ENCODE measurements at regions not wholly inside any gene's neighbourhood (a gene's known extent, or its start where the extent isn't known, plus 50 kb on each side); places are given as distances from the start of the nearest gene placed in this dataset.
"Not testable (repeated sequence)": the region's sequence is repeated elsewhere in the genome, so short reads cannot be mapped to it uniquely, and the experiment has no call there.

DNA sequence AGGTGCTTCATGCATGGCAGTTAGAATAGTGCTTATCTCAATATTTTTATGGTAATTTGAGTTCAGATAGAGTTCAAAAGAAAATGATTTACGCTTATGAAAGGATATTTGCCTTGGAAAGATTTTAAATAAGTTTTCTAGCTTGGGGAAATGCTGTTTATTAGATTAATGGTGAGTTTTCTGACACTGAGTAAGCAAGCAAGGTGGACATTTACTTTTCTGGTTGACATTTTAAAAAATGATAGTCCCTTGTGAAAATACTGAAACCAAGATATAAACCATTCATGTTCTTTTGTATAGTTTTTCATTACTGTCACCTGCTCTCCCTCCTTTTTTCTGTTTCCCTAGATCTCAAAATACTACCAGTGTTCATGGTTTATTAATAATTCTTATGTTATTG, 1034.8 kb upstream of the SPRY2 start:
- no peak for DNase-seq (ENCODE audit: low read depth)

DNA sequence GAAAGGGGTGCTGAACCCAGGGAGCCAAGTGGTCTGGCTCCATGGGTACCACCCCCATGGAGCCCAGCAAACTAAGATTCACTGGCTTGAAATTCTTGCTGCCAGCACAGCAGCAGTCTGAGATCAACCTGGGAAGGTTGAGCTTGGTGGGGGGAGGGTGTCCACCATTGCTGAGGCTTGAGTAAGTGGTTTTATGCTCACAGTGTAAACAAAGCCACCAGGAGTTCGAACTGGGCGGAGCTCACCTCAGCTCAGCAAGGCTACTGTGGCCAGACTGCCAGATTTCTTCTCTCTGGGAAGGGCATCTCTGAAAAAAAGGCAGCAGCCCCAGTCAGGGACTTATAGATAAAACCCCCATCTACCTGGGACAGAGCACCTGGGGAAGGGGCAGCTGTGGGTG, 1021.8 kb upstream of the SPRY2 start:
- not testable (repeated sequence) for DNase-seq (ENCODE audit: low read depth)

DNA sequence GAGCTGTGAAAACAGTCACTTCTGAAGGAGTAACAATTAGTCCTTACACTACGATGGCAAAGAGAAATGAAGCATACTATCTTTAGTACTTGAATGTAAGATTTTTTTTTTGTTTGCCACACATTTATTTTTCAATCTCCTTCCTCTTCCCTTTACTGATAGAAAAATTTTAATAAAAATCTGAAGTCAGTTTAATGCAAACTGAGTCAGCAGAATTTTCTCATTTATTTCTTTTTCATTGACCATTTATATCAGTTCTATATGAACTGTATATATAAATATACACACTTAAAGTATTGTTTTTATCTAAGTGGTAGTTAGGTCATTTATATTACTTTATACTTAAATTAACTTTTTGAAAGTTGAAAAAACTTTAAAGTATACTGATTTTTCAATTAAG, 1009.1 kb upstream of the SPRY2 start:
- no peak for DNase-seq (ENCODE audit: low read depth)

- not testable (repeated sequence) for DNase-seq (ENCODE audit: low read depth)
Observed at GRCh38 chr13:81340118-81341069, 999.5 kb upstream of the SPRY2 start.

DNA sequence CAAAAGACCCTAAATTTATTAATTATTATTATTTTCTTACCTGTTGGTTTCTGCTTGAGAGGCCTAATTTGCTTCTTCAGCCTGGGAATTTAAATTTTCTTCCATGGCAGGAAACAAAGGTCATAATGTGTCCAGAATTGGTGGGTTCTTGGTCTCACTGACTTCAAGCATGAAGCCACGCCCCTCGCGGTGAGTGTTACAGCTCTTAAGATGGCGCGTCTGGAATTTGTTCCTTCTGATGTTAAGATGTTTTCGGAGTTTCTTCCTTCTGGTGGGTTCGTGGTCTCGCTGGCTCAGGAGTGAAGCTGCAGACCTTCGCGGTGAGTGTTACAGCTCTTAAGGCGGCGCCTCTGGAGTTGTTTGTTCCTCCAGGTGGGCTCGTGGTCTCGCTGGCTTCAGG, 998.7 kb upstream of the SPRY2 start:
- not testable (repeated sequence) for DNase-seq (ENCODE audit: low read depth)

- DNase-seq (ENCODE audit: low read depth) = no peak
Observed at GRCh38 chr13:81334481-81334880, 993.6 kb upstream of the SPRY2 start.

GRCh38 chr13:81326913-81327312, 986.0 kb upstream of the SPRY2 start:
- DNase-seq (ENCODE audit: low read depth) = no peak

DNA sequence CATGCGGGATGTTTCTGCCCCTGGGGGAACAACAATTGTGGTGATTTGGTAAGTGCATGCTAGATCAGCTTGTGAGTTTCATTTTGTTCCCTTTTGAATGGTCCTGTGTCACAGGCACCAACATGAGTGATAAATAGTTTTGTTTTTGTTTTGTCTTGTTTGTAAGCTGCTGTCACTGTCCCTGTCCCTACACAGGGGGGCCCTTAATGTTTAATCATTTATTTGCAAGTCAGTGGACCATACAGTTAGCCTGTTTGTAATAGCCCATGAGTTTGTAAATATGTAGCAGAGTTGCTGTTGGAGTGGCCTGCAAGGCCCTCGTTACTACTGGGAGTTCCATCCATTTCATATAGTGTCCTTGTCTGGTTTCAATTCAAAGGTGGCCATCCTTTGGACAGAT, 979.6 kb upstream of the SPRY2 start:
- DNase-seq (ENCODE audit: low read depth) = no peak

- DNase-seq (ENCODE audit: low read depth) = no peak
Observed at GRCh38 chr13:81319351-81319750, 978.4 kb upstream of the SPRY2 start.

DNA sequence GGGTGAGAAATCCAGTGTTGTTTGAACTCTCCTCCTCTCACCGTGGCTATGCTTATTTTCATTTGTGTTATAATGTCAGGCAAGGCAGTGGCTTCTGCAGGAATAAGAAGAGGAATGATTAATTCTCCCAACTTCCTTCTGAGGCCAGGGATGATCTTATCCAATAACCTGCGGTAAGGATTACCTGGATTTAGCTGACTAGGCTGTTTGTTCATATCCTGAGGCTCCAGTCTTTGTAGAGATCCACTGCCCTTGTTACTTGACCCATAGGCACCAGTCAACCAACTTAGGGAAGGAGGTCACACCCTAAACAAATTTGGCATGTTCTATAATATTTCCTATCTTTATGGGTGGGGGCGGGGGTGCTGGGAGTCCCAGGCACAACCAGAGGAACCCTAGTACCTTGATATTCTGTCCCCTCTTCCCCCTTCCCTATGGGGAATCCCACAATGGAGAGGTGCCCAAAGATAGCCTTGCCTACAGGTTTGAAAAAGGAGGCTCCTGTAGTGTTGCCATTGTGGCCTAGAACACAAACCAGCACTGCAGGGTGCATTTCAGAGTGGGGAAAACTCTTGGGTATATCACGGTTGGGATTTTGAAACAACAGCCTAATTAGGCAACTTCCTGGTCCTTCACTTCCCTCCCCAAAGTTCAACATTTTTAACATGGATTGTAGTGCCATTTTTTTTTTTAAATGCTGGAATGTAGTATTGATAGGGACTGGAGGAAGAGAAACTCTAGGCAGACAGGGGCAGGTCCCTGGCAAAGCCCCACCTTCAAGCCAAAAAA, 977.5 kb upstream of the SPRY2 start:
- DNase-seq (ENCODE audit: low read depth) = no peak

GRCh38 chr13:81314461-81314860, 973.5 kb upstream of the SPRY2 start:
- no peak for DNase-seq (ENCODE audit: low read depth)

- DNase-seq (ENCODE audit: low read depth) = no peak
Observed at GRCh38 chr13:81305928-81306327, 965.0 kb upstream of the SPRY2 start.

DNA sequence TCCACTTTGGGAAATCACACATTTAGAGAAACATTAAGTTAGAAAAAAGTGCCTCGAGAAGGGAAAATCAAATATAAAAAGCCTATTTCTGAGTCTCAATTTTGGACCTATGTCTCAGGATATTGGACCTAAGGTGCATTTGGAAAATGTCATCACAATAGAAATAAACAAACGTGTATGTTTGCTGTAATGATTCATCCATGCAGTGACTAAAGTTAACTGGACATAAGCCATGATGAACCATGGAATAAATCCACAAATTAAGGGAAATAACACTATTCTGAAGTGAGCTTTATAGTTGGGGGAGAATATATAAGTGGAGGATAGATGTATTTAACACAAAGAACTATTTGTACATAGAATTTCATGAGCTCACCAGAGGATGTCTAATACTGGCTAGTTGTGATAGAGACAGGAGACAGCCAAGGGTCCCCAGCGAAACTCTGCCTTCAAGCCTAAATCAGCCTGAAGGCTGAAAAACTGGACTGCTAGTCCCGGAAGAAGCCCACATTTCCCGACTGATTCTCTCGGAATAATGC, 963.3 kb upstream of the SPRY2 start:
- no peak for DNase-seq (ENCODE audit: low read depth)

- no peak for DNase-seq (ENCODE audit: low read depth)
Observed at GRCh38 chr13:81302677-81303076, 961.8 kb upstream of the SPRY2 start.

DNA sequence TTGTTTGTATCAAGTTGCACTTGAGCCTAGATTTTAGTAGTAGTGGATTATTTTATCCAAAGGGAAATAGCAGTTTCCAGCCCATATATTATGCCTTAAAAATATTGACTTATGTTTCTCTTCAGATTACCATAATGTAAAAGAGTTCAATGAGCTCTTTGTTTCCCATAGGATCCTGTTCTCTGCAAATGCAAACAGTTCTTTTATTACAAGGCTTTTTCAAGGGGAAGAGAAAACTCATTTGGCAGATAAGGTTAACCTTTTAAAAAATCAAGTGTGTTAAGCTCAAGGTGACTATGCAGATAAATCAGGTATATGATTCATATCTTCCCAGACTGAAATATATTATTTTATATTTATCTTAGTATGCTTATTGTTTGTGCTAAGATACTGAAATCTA, 961.2 kb upstream of the SPRY2 start:
- DNase-seq (ENCODE audit: low read depth) = no peak

- DNase-seq (ENCODE audit: low read depth) = no peak
Observed at GRCh38 chr13:81295177-81295576, 954.3 kb upstream of the SPRY2 start.

- DNase-seq (ENCODE audit: low read depth) = no peak
Observed at GRCh38 chr13:81293594-81294164, 952.8 kb upstream of the SPRY2 start.

DNA sequence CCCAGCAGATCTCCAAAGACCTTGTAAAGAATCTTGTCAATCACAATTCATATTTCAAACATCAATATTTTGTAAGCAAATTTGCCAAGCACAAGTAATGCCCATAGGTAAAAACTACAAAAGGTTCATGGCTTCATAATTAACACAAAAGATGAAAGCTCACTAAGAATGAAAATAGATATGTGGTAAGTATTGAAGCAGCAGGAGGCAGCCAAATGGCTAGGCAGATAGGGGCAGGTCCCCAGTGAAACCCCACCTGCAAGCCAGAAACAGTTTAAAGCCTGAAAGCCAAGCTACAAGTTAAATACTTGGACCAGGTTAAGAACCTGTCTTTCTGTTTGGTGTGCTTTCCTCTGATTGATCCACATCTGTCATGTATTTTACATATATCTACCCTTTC, 942.6 kb upstream of the SPRY2 start:
- no peak for DNase-seq (ENCODE audit: low read depth)

- DNase-seq (ENCODE audit: low read depth) = no peak
Observed at GRCh38 chr13:81283062-81283461, 942.1 kb upstream of the SPRY2 start.

DNA sequence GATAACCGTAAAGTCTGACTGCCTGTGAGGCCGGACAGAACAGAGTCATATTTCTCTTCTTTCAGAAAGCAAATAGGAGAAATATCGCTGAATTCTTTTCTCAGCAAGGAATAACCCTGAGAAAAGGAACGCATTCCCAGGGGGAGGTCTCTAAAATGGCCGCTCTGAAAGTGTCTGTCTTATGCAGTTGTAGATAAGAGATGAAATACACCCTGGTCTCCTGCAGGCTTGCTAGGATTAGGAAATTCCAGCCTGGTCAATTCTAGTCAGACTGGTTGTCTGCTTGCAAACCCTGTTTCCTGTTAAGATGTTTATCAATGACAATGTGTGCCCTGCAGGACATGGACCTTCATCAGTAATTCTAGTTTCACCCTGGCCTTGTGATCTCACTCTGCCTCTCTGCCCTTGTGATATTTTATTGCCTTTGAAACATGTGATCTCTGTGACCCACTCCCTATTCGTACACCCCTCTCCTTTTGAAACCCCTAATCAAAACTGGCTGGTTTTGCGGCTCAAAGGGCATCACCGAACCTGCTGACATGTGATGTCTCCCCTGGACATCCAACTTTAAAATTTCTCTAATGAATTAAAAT, 934.8 kb upstream of the SPRY2 start:
- DNase-seq (ENCODE audit: low read depth) = no peak

DNA sequence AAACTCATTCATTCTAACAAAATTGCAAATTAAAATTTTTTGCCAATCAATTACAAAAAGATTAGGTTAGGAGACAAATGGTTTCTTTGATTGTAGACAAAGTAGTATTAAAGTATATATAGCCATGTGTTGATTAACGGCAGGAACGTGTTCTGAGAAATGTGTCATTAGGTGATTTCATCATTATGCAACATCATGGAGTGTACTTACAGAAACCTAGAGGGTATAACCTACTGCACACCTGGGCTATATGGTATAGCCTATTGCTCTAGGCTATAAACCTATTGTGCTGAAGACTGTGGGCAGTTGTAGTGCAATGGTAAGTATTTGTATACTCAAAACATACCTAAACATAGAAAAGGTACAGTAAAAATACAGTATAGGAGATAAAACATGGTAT, 906.8 kb upstream of the SPRY2 start:
- no peak for DNase-seq (ENCODE audit: low read depth)

GRCh38 chr13:81246556-81246955, 905.6 kb upstream of the SPRY2 start:
- no peak for DNase-seq (ENCODE audit: low read depth)
